GM19397 (cell line): ENCODE measurements at regions not wholly inside any gene's neighbourhood (a gene's known extent, or its start where the extent isn't known, plus 50 kb on each side); places are given as distances from the start of the nearest gene placed in this dataset.
"Not testable (repeated sequence)": the region's sequence is repeated elsewhere in the genome, so short reads cannot be mapped to it uniquely, and the experiment has no call there.

ENCODE experiments used
- ATAC-seq: cut with Tn5 transposase; IDR thresholded peaks from one replicate; pipeline ENCODE4 v1.9.1; 2021; ENCODE audit warnings: mild to moderate bottlenecking, moderate library complexity; ENCODE audit not compliant: unreplicated experiment

- ATAC-seq = no peak
Observed at GRCh38 chr1:55310505-55310971, 95.4 kb upstream of the USP24 start.

DNA sequence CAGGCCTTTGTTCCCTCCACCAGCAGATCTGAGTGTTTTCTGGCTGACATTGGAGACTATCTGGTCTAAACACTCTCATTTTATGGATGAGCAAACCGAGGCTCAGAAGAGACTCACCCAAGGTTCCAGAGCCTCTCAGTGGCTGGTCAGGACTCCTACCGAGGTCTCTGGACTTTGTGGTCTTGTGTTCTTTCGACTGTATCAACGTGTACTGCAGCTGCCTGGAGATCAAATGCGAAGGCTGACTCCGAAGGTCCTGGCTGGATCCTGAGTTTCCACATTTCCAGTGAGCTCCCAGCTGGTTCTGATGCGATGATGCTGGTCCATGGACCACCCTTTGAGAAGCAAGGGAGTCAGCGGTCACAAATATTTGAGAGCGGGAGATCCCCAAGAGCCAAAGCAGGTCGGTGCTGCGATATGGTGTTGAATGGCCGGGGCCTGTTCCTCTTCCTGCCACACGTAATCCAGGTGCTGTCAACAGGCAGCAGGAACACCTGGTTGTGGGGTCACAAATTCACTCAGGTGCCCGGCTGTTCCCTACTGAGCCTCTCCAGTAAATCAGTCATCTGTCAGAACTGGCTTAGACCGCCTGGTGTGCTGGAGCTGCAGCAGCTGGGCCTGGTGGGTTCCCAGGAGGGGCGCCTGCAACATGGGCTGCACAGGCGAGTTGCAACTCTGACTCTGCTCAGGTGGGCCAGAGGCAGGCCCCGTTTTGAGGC lies 94.8 kb upstream of the USP24 start:
- no peak for ATAC-seq

DNA sequence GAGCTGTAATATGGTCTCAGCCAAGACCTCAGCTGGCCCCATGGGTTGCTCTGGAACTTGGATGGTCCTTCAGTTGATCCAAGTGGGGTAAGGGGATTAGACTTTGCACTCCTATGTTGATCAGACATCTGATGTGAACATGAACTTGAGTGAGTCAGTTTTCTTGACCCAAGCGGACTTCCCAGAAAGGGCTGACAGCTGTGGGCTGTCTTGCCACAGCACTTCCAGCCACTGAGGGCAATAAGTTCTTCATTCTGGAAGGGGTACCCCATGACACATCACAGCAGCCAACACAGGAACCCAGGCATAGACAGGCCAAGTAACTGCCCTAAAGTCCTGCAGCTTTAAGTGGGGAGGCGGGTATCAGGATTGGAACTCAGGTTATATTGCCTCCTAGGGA lies 93.9 kb upstream of the USP24 start:
- ATAC-seq = no peak

DNA sequence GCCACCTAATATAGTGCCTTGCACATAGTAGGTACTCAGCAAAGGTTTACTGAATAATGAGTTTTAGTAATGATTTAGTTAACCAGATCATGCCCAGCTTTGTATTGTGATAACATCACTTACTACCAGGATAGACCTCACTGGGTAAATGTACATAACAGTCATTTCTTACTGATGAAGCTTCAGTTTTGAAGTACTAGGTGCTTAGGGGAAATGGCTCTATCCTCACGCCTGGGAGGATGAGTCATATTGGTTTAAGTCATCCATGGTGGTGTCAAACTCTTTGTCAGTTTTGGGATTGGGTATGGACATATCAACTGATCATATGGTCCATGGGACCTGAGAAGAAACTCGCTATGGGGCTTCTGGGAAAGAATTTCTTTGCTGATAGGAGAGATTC lies 90.6 kb upstream of the USP24 start:
- ATAC-seq = no peak

DNA sequence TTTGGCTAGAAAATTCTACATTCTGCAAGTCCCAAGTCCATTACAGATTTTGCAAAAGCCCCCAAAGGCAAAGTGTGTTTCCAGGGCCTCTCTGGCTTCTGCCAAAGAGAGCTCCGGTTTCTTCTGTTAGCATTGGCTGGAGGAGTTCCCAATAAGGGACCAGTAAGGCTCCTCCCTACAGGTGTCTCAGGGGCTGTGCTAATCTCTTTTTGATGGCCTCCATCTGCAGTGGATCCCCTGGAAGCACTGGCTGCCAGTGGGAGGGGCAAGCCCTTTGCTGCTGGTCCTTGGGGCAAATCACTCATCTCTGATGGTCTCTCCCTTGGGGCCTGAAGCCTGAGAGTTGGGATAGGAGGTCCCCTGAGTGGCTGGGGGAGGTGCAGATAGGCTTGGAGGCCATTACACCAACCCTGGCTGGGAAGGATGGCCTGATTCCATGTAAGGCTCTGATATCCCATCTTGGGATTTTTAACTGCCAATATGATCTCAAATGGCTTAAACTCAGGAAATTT lies 89.1 kb upstream of the USP24 start:
- ATAC-seq = no peak

- no peak for ATAC-seq
Observed at GRCh38 chr1:55302972-55303371, 87.8 kb upstream of the USP24 start.

DNA sequence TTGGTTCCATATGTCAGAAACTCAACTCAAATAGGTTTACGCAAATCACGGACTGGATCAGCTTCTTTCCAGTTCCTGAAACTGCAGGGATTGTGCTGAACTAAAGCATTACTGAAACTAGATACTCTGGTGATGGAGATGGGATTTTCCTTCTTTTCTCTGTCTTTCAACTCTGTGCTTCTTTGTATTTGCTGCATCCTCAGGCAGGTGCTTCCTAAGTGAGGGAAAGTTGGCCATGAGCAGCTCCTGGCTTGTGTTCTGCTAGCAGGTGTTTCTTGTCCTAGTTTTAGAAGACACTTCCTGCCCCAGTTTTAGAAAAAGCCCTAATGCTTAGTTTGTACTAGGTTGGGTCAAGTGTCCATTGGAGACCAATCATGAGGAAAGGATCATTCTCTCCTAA lies 86.7 kb upstream of the USP24 start:
- ATAC-seq = no peak

- ATAC-seq = no peak
Observed at GRCh38 chr1:55300975-55301374, 85.8 kb upstream of the USP24 start.

DNA sequence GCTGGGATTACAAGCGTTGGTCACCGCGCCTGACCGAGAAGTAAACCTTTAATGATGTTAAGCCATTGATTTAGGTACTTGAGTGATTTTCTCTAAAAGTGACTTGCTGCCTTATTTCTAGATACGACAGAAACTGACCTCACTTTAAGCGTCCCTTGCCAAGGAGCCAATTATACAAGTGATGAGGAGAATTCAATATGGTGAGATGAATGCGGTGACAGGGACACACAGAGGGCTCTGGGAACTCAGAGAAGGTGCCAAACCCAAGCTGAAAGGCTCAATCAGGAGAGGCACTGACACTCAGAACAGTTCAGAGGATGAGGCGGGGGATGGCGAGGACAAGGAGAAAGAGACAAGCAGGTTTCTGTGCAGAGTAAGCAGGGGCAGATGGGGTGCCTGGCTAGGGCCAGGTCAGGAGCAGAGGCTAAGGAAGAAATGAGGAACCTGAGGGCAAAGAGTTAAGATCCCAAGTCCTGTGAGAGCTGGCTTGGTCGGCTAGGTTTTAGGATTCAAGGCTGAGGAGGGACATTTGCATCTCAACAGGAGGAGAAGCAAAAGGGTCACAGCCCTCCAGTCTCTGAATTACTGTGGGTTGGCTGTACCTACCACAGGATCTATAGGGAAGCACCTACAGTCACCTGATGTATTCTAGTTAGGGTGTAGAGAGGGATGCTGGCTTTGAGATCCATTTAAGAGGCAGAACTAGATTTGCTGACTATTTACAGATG lies 83.2 kb upstream of the USP24 start:
- no peak for ATAC-seq

- not testable (repeated sequence) for ATAC-seq
Observed at GRCh38 chr1:55296247-55296646, 81.1 kb upstream of the USP24 start.

DNA sequence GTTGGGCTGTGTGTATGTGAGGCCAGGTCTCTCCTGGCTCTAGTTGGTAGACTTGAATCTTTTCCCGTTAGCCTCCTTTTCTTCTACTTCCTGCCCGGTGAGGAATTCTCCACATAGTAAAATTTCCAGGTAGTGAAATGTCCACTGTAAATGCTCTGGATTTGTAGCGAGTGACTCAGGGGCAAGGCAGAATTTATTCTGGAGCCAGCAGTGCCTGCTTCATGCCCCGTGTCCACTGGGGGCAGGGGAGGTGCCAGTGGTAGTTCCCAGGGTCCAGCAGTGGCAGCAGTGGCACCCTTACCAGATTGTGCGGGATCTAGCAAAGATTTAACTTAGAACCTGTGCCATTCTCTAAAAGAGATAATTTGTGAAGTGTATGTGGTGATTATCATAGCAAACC lies 74.5 kb upstream of the USP24 start:
- no peak for ATAC-seq

GRCh38 chr1:55289042-55289441 lies 73.9 kb upstream of the USP24 start:
- no peak for ATAC-seq

GRCh38 chr1:55288245-55288644 lies 73.1 kb upstream of the USP24 start:
- ATAC-seq = peak; percentile 68

- peak; percentile 21 for ATAC-seq
Observed at GRCh38 chr1:55287723-55288122, 72.6 kb upstream of the USP24 start.

DNA sequence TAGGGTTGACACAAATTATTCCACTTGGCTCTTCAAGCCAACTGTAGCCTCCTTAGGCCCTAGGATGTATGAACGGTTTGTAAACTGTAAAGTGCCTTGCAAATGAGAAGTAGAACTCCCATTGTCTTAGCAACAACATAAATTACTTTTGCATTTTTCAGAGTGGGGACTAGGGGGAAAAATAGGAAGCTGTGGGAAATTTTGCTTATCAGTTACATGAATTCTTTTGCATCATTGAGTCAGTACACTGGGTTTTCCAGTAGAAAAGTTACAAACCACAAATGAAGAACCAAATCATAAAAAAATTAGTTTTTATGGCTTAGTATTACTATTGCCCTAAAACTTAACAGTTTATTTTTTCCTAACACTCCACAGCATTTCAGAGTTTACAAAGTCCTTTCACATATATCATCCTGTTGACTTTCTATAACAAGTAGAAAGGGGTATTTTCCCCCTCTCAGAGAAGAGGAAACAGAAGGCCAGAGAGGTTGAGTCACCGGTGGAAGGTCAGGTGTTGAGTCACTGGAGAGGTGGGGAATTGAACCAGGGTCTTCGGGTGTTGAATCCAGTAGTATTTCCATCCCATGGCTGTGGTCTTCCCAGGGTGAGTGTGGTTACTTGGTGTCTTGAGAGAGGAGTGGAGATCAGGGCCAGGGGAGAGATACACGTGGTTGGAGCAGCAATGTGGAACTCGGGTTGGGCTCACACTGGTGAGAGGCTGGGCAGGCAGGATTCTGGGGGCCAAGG lies 71.9 kb upstream of the USP24 start:
- ATAC-seq = no peak

DNA sequence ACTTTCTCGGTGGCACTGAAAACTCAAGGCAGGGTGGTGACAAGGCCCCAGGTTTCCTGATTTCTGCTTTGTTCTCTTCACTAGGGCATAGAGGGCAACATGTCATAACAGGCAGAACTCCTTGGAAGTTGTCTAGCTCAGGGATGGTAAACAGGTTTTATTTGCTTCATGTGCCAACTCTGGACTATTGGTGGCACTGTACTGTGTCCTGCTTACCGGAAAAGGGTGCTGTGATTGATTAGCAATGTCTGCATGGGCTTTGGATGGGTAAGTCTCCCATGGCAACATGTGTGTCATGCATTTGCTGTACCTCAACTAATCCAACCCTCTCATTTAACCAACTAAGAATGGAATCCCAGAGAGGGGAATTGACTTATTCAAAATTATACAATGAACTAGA lies 70.7 kb upstream of the USP24 start:
- no peak for ATAC-seq

DNA sequence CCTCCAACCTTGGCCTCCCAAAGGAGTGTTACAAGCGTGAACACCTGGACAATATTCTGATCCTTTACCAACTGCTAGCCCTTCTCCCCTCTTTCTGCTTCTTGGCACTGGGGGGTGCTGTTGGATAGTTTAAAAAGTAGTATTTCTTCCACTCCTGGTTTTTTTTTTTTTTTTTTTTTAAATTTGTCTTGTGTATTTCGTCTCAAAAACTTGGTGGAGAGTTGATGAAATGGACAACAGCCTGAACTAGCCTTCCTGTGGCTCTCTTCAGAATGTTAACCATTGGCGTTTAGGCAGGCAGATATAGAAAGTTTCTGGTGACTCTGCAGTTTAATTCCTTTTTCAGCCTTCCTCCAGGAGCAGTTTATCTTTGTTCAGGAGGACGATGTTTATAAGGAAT lies 69.7 kb upstream of the USP24 start:
- no peak for ATAC-seq

GRCh38 chr1:55282058-55282457 lies 66.9 kb upstream of the USP24 start:
- no peak for ATAC-seq

GRCh38 chr1:55280731-55281130 lies 65.6 kb upstream of the USP24 start:
- no peak for ATAC-seq

GRCh38 chr1:55279627-55280026 lies 64.5 kb upstream of the USP24 start:
- no peak for ATAC-seq

- no peak for ATAC-seq
Observed at GRCh38 chr1:55278378-55278777, 63.2 kb upstream of the USP24 start.
